CD4-positive, alpha-beta memory T cell (primary cell): ENCODE measurements at regions not wholly inside any gene's neighbourhood (a gene's known extent, or its start where the extent isn't known, plus 50 kb on each side); places are given as distances from the start of the nearest gene placed in this dataset.

Experiments
- CTCF ChIA-PET: fragments of 350-600 bp; sonication (Branson Sonifier 250); formaldehyde crosslinking; loops from one replicate; lab custom pipeline; 2021; ENCODE audit warnings: inconsistent platforms; ENCODE audit not compliant: partially characterized antibody; lab: Charles Lee
- POLR2A ChIA-PET: fragments of 350-600 bp; sonication (Branson Sonifier 250); formaldehyde crosslinking; loops from one replicate; lab custom pipeline; 2021; ENCODE audit not compliant: partially characterized antibody; lab: Charles Lee
- DNase-seq, 5 donors: peaks; one replicate each; pipeline versions ENCODE4 v3.0.0 to v3.0.0-alpha.2; 2020 to 2022; ENCODE audit warnings: mixed read lengths in 1 of 5
- H3K27ac ChIP-seq: one replicate; pipeline ENCODE4 v1.7.0; 2013; ENCODE audit warnings: low read depth, low read length
- H3K27me3 ChIP-seq: 2 replicates; pipeline ENCODE4 v1.7.0; 2013; ENCODE audit warnings: mild to moderate bottlenecking, low read length, moderate library complexity; ENCODE audit not compliant: insufficient read depth
- H3K36me3 ChIP-seq: 2 replicates; pipeline ENCODE4 v1.7.0; 2013; ENCODE audit warnings: mild to moderate bottlenecking, low read length, moderate library complexity; ENCODE audit not compliant: insufficient read depth
- H3K4me1 ChIP-seq: 2 replicates; pipeline ENCODE4 v1.7.0; 2013; ENCODE audit warnings: mild to moderate bottlenecking, low read length, moderate library complexity; ENCODE audit not compliant: insufficient read depth
- H3K4me3 ChIP-seq, 2 donors: one replicate each; pipeline ENCODE4 v1.7.0; 2013; ENCODE audit warnings: low read length in 2 of 2, mild to moderate bottlenecking in 1 of 2
- H3K9me3 ChIP-seq, 2 donors: one replicate each; pipeline ENCODE4 v1.7.0; 2013; ENCODE audit warnings: low read length in 2 of 2, control low read depth in 1 of 2; ENCODE audit not compliant: control insufficient read depth in 1 of 2
- H3K27ac Mint-ChIP-seq, 7 donors: one replicate each; pipeline ENCODE4 v1.8.0; 2020 to 2021; ENCODE audit warnings: mixed read lengths in 7 of 7, mild to moderate bottlenecking in 6 of 7, inconsistent platforms in 3 of 7, moderate library complexity in 3 of 7
- H3K27me3 Mint-ChIP-seq, 2 donors: one replicate each; pipeline ENCODE4 v1.8.0; 2020 to 2021; ENCODE audit warnings: mixed read lengths in 2 of 2
- H3K36me3 Mint-ChIP-seq, 2 donors: one replicate each; pipeline ENCODE4 v1.8.0; 2020 to 2021; ENCODE audit warnings: mixed read lengths in 2 of 2, inconsistent platforms in 1 of 2, mild to moderate bottlenecking in 1 of 2
- H3K4me1 Mint-ChIP-seq, 4 donors: one replicate each; pipeline ENCODE4 v1.8.0; 2020 to 2021; ENCODE audit warnings: mixed read lengths in 4 of 4, mild to moderate bottlenecking in 1 of 4
- H3K4me3 Mint-ChIP-seq, 8 donors: one replicate each; pipeline ENCODE4 v1.8.0; 2020 to 2021; ENCODE audit warnings: mixed read lengths in 8 of 8, mild to moderate bottlenecking in 7 of 8, moderate library complexity in 6 of 8, inconsistent platforms in 3 of 8
- H3K9me3 Mint-ChIP-seq, 8 donors: one replicate each; pipeline ENCODE4 v1.8.0; 2020 to 2021; ENCODE audit warnings: mixed read lengths in 8 of 8, mild to moderate bottlenecking in 5 of 8, inconsistent platforms in 3 of 8, moderate library complexity in 1 of 8
- intact Hi-C: fragments of 100-400 bp; cut with micrococcal nuclease; formaldehyde crosslinking; loops from one replicate; pipeline ENCODE4 v1.15.1; 2023

GRCh38 chr3:94593526-94594150 lies 530.8 kb downstream of the NSUN3 start:
- Histone ChIP-seq H3K36me3 (no peaks in the 10 kb centered on the region), H3K9me3 (no peaks in the 10 kb centered on the region), H3K27ac (no peak overlapping the region), H3K4me3 (no peak overlapping the region), H3K4me1 (no peaks in the 10 kb centered on the region), H3K27me3 (no peaks in the 10 kb centered on the region)
- Mint-ChIP-seq H3K9me3 (peaks cover 0 to 8% (median under 1%) of the 10 kb centered on the region in 8 donors), H3K27me3 (no peaks in the 10 kb centered on the region), H3K36me3 (no peaks in the 10 kb centered on the region), H3K4me3 (no peak overlapping the region), H3K4me1 (no peaks in the 10 kb centered on the region), H3K27ac (no peak overlapping the region)
- ChIA-PET POLR2A (no interaction called here), CTCF (no interaction called here)
- intact Hi-C loops: no loop called here
- no peak for DNase-seq

- H3K4me3 ChIP-seq: no peak overlapping the region
- ChIA-PET POLR2A (no interaction called here), CTCF (no interaction called here)
- no peak overlapping the region for H3K27ac ChIP-seq
- H3K27ac Mint-ChIP-seq: no peak overlapping the region
- no peak overlapping the region for H3K4me3 Mint-ChIP-seq
- peaks cover 0 to 10% (median under 1%) of the 10 kb centered on the region in 8 donors for H3K9me3 Mint-ChIP-seq
- H3K9me3 ChIP-seq: no peaks in the 10 kb centered on the region
- H3K4me1 Mint-ChIP-seq: no peaks in the 10 kb centered on the region
- intact Hi-C loops: no loop called here
- DNase-seq: no peak
- no peaks in the 10 kb centered on the region for H3K36me3 ChIP-seq
- no peaks in the 10 kb centered on the region for H3K27me3 Mint-ChIP-seq
- no peaks in the 10 kb centered on the region for H3K4me1 ChIP-seq
- H3K27me3 ChIP-seq: no peaks in the 10 kb centered on the region
- no peaks in the 10 kb centered on the region for H3K36me3 Mint-ChIP-seq
These were observed 533.3 kb downstream of the NSUN3 start for GRCh38 chr3:94596141-94596540.

- no peaks in the 10 kb centered on the region for H3K4me1 ChIP-seq
- DNase-seq: no peak
- no peaks in the 10 kb centered on the region for H3K36me3 ChIP-seq
- H3K27me3 ChIP-seq: no peaks in the 10 kb centered on the region
- H3K27ac Mint-ChIP-seq: no peak overlapping the region
- no peak overlapping the region for H3K4me3 Mint-ChIP-seq
- no peaks in the 10 kb centered on the region for H3K9me3 ChIP-seq
- peaks cover 0 to 10% (median 2%) of the 10 kb centered on the region in 8 donors for H3K9me3 Mint-ChIP-seq
- POLR2A ChIA-PET: no interaction called here
- H3K4me1 Mint-ChIP-seq: no peaks in the 10 kb centered on the region
- CTCF ChIA-PET: no interaction called here
- H3K27ac ChIP-seq: no peak overlapping the region
- H3K27me3 Mint-ChIP-seq: no peaks in the 10 kb centered on the region
- intact Hi-C loops: no loop called here
- H3K4me3 ChIP-seq: no peak overlapping the region
- H3K36me3 Mint-ChIP-seq: no peaks in the 10 kb centered on the region
These were observed 534.2 kb downstream of the NSUN3 start for GRCh38 chr3:94596887-94597566.

- intact Hi-C loops: no loop called here
- Mint-ChIP-seq H3K36me3 (no peaks in the 10 kb centered on the region), H3K4me1 (no peaks in the 10 kb centered on the region), H3K4me3 (no peak overlapping the region), H3K27me3 (no peaks in the 10 kb centered on the region), H3K9me3 (peaks cover 0 to 6% (median under 1%) of the 10 kb centered on the region in 8 donors), H3K27ac (no peak overlapping the region)
- ChIA-PET CTCF (interaction anchor here (1.0 kb wide), 1 partner anchor 9 kb away, joined by 3 read pairs; no protein-coding TSS in a partner anchor), POLR2A (no interaction called here)
- H3K9me3 ChIP-seq: no peaks in the 10 kb centered on the region
- H3K27me3 ChIP-seq: no peaks in the 10 kb centered on the region
- H3K4me1 ChIP-seq: no peaks in the 10 kb centered on the region
- no peak overlapping the region for H3K27ac ChIP-seq
- DNase-seq: no peak
- H3K4me3 ChIP-seq: no peak overlapping the region
- H3K36me3 ChIP-seq: no peaks in the 10 kb centered on the region
These were observed 544.9 kb downstream of the NSUN3 start for GRCh38 chr3:94607778-94608177.

- Mint-ChIP-seq H3K4me3 (no peak overlapping the region), H3K9me3 (peaks cover 0 to 4% (median 1%) of the 10 kb centered on the region in 8 donors), H3K27ac (no peak overlapping the region), H3K36me3 (no peaks in the 10 kb centered on the region), H3K4me1 (no peaks in the 10 kb centered on the region), H3K27me3 (no peaks in the 10 kb centered on the region)
- Histone ChIP-seq H3K9me3 (no peaks in the 10 kb centered on the region), H3K4me3 (no peak overlapping the region), H3K27me3 (no peaks in the 10 kb centered on the region), H3K36me3 (no peaks in the 10 kb centered on the region), H3K4me1 (no peaks in the 10 kb centered on the region), H3K27ac (no peak overlapping the region)
- intact Hi-C loops: no loop called here
- POLR2A ChIA-PET: no interaction called here
- CTCF ChIA-PET: no interaction called here
- DNase-seq: no peak
These were observed 547.0 kb downstream of the NSUN3 start for GRCh38 chr3:94609908-94610307.

- CTCF ChIA-PET: no interaction called here
- no peaks in the 10 kb centered on the region for H3K36me3 Mint-ChIP-seq
- POLR2A ChIA-PET: no interaction called here
- no peaks in the 10 kb centered on the region for H3K4me1 Mint-ChIP-seq
- no peak overlapping the region for H3K4me3 Mint-ChIP-seq
- Histone ChIP-seq H3K36me3 (no peaks in the 10 kb centered on the region), H3K27me3 (no peaks in the 10 kb centered on the region), H3K27ac (no peak overlapping the region), H3K9me3 (no peaks in the 10 kb centered on the region), H3K4me1 (no peaks in the 10 kb centered on the region), H3K4me3 (no peak overlapping the region)
- no peak for DNase-seq
- peaks cover 0 to 4% (median 1%) of the 10 kb centered on the region in 8 donors for H3K9me3 Mint-ChIP-seq
- intact Hi-C loops: no loop called here
- no peak overlapping the region for H3K27ac Mint-ChIP-seq
- no peaks in the 10 kb centered on the region for H3K27me3 Mint-ChIP-seq
These were observed 548.7 kb downstream of the NSUN3 start for GRCh38 chr3:94611596-94611995.

GRCh38 chr3:94612631-94613030 lies 549.8 kb downstream of the NSUN3 start:
- DNase-seq: no peak
- H3K27ac Mint-ChIP-seq: no peak overlapping the region
- no peaks in the 10 kb centered on the region for H3K27me3 Mint-ChIP-seq
- H3K4me1 ChIP-seq: no peaks in the 10 kb centered on the region
- no peaks in the 10 kb centered on the region for H3K4me1 Mint-ChIP-seq
- no peak overlapping the region for H3K4me3 ChIP-seq
- H3K9me3 ChIP-seq: no peaks in the 10 kb centered on the region
- H3K27ac ChIP-seq: no peak overlapping the region
- intact Hi-C loops: no loop called here
- CTCF ChIA-PET: no interaction called here
- peaks cover 0 to 4% (median under 1%) of the 10 kb centered on the region in 8 donors for H3K9me3 Mint-ChIP-seq
- H3K36me3 ChIP-seq: no peaks in the 10 kb centered on the region
- H3K27me3 ChIP-seq: no peaks in the 10 kb centered on the region
- no peak overlapping the region for H3K4me3 Mint-ChIP-seq
- no peaks in the 10 kb centered on the region for H3K36me3 Mint-ChIP-seq
- POLR2A ChIA-PET: no interaction called here
